ENCODE measurements at regions not wholly inside any gene's neighbourhood (a gene's known extent, or its start where the extent isn't known, plus 50 kb on each side); places are given as distances from the start of the nearest gene placed in this dataset.

- H3K4me1 ChIP-seq (ENCODE audit: control insufficient read depth, insufficient read depth, low read length), result no peaks in the 10 kb centered on the region
- CTCF ChIA-PET, result no interaction called here
Measured at GRCh38 chr2:34723683-34724082, 1124.6 kb upstream of the FAM98A start.

GRCh38 chr2:34719206-34719605 is 1120.1 kb upstream of the FAM98A start:
- Histone ChIP-seq H3K27ac (ENCODE audit: extremely low read depth, low read depth, low read length) (no peak overlapping the region), H3K4me3 (ENCODE audit: low read depth, low read length) (no peak overlapping the region), H3K36me3 (ENCODE audit: control insufficient read depth in 2 of 2, insufficient read depth in 1 of 2, low read length in 2 of 2) (no peaks in the 10 kb centered on the region), H3K4me1 (ENCODE audit: control insufficient read depth, insufficient read depth, low read length) (no peaks in the 10 kb centered on the region), H3K9me3 (ENCODE audit: control insufficient read depth, insufficient read depth, low read depth, low read length) (no peaks in the 10 kb centered on the region)
- ChIA-PET POLR2A (no interaction called here), CTCF (no interaction called here)
- no peak for TF ChIP-seq OVOL3 (tag by site-specific recombination; IDR thresholded peaks at IDR 0.05)
- no peak for TF ChIP-seq ZNF155 (tag by site-specific recombination; IDR thresholded peaks at IDR 0.05)
- no peak for TF ChIP-seq ZBTB44 (tag by site-specific recombination; IDR thresholded peaks at IDR 0.05)
- no peak for TF ChIP-seq ZNF157 (tag by site-specific recombination; IDR thresholded peaks at IDR 0.05)
- no peak for TF ChIP-seq ZNF146 (tag by site-specific recombination; IDR thresholded peaks at IDR 0.05)
- TF ChIP-seq ZXDB (tag by site-specific recombination; IDR thresholded peaks at IDR 0.05), result no peak
- no peak for TF ChIP-seq MYNN (tag by site-specific recombination; IDR thresholded peaks at IDR 0.05; ENCODE audit: borderline replicate concordance)
- no peak for TF ChIP-seq HIC1 (tag by site-specific recombination; IDR thresholded peaks at IDR 0.05)
- TF ChIP-seq GLI2 (tag by site-specific recombination; IDR thresholded peaks at IDR 0.05; ENCODE audit: borderline replicate concordance, low read depth), result no peak
- no peak for TF ChIP-seq ZNF76 (tag by site-specific recombination; IDR thresholded peaks at IDR 0.05; ENCODE audit: borderline replicate concordance, low read depth)
- no peak for TF ChIP-seq ZNF791 (tag by site-specific recombination; IDR thresholded peaks at IDR 0.05)
- TF ChIP-seq ZNF19 (tag by site-specific recombination; IDR thresholded peaks at IDR 0.05; ENCODE audit: low read depth), result no peak
- no peak for TF ChIP-seq ZFHX2 (tag by site-specific recombination; conservative IDR thresholded peaks at IDR 0.05)
- no peak for TF ChIP-seq ZNF701 (tag by site-specific recombination; IDR thresholded peaks at IDR 0.05)
- no peak for TF ChIP-seq ZNF184 (tag by site-specific recombination; IDR thresholded peaks at IDR 0.05)
- TF ChIP-seq ZBTB7A (tag by site-specific recombination; IDR thresholded peaks at IDR 0.05; ENCODE audit: low read depth), result no peak
- TF ChIP-seq, protein P1, sequence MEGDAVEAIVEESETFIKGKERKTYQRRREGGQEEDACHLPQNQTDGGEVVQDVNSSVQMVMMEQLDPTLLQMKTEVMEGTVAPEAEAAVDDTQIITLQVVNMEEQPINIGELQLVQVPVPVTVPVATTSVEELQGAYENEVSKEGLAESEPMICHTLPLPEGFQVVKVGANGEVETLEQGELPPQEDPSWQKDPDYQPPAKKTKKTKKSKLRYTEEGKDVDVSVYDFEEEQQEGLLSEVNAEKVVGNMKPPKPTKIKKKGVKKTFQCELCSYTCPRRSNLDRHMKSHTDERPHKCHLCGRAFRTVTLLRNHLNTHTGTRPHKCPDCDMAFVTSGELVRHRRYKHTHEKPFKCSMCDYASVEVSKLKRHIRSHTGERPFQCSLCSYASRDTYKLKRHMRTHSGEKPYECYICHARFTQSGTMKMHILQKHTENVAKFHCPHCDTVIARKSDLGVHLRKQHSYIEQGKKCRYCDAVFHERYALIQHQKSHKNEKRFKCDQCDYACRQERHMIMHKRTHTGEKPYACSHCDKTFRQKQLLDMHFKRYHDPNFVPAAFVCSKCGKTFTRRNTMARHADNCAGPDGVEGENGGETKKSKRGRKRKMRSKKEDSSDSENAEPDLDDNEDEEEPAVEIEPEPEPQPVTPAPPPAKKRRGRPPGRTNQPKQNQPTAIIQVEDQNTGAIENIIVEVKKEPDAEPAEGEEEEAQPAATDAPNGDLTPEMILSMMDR (tag by site-specific recombination; IDR thresholded peaks at IDR 0.05), result no peak
- TF ChIP-seq ZNF302 (tag by site-specific recombination; IDR thresholded peaks at IDR 0.05; ENCODE audit: low read depth), result no peak
- no peak for TF ChIP-seq SP2 (tag by site-specific recombination; IDR thresholded peaks at IDR 0.05)
- TF ChIP-seq ZNF354C (tag by site-specific recombination; IDR thresholded peaks at IDR 0.05; ENCODE audit: borderline replicate concordance, low read depth), result no peak

More at GRCh38 chr2:34723683-34724082, 1124.6 kb upstream of the FAM98A start:
- Histone ChIP-seq H3K9me3 (ENCODE audit: control insufficient read depth, insufficient read depth, low read depth, low read length) (no peaks in the 10 kb centered on the region), H3K36me3 (ENCODE audit: control insufficient read depth in 2 of 2, insufficient read depth in 1 of 2, low read length in 2 of 2) (no peaks in the 10 kb centered on the region), H3K4me3 (ENCODE audit: low read depth, low read length) (no peak overlapping the region), H3K27ac (ENCODE audit: extremely low read depth, low read depth, low read length) (no peak overlapping the region)
- TF ChIP-seq, protein P2, sequence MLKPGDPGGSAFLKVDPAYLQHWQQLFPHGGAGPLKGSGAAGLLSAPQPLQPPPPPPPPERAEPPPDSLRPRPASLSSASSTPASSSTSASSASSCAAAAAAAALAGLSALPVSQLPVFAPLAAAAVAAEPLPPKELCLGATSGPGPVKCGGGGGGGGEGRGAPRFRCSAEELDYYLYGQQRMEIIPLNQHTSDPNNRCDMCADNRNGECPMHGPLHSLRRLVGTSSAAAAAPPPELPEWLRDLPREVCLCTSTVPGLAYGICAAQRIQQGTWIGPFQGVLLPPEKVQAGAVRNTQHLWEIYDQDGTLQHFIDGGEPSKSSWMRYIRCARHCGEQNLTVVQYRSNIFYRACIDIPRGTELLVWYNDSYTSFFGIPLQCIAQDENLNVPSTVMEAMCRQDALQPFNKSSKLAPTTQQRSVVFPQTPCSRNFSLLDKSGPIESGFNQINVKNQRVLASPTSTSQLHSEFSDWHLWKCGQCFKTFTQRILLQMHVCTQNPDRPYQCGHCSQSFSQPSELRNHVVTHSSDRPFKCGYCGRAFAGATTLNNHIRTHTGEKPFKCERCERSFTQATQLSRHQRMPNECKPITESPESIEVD (tag by site-specific recombination; IDR thresholded peaks at IDR 0.05), result no peak
- TF ChIP-seq ZNF645 (tag by site-specific recombination; IDR thresholded peaks at IDR 0.05), result no peak
- no peak for TF ChIP-seq KLF9 (tag by site-specific recombination; IDR thresholded peaks at IDR 0.05; ENCODE audit: low read depth)
- no peak for TF ChIP-seq ZNF302 (tag by site-specific recombination; IDR thresholded peaks at IDR 0.05; ENCODE audit: low read depth)
- TF ChIP-seq ZNF266 (tag by site-specific recombination; IDR thresholded peaks at IDR 0.05; ENCODE audit: low read depth), result no peak
- TF ChIP-seq ZNF140 (tag by site-specific recombination; IDR thresholded peaks at IDR 0.05), result no peak
- no peak for TF ChIP-seq ZNF433 (tag by site-specific recombination; IDR thresholded peaks at IDR 0.05; ENCODE audit: low read depth)
- no peak for TF ChIP-seq ZNF624 (tag by site-specific recombination; IDR thresholded peaks at IDR 0.05)
- no peak for TF ChIP-seq ZSCAN30 (tag by site-specific recombination; IDR thresholded peaks at IDR 0.05)
- no peak for TF ChIP-seq HOXC10 (CRISPR knock-in tag; IDR thresholded peaks at IDR 0.05)
- no peak for TF ChIP-seq GFI1B (tag by site-specific recombination; IDR thresholded peaks at IDR 0.05)
- TF ChIP-seq ZSCAN16 (tag by site-specific recombination; IDR thresholded peaks at IDR 0.05), result no peak
- TF ChIP-seq ZNF585B (tag by site-specific recombination; IDR thresholded peaks at IDR 0.05), result no peak
- TF ChIP-seq SCRT2 (tag by site-specific recombination; IDR thresholded peaks at IDR 0.05), result no peak
- no peak for TF ChIP-seq KLF10 (tag by site-specific recombination; IDR thresholded peaks at IDR 0.05)
- POLR2A ChIA-PET, result no interaction called here

All from HEK293 (cell line).